CD14-positive monocyte (primary cell): ENCODE measurements at regions not wholly inside any gene's neighbourhood (a gene's known extent, or its start where the extent isn't known, plus 50 kb on each side); places are given as distances from the start of the nearest gene placed in this dataset.

Source experiments
- DNase-seq, 3 donors: peaks; one replicate each; pipeline ENCODE4 v3.0.0-alpha.2; 2011 to 2022
- H2AFZ ChIP-seq: 2 replicates; pipeline ENCODE4 v1.6.0; 2012; ENCODE audit warnings: mild to moderate bottlenecking, low read depth, low read length, inconsistent platforms; ENCODE audit not compliant: insufficient read depth, poor library complexity, severe bottlenecking
- H3K27ac ChIP-seq, 2 donors: 1 replicate in 1 of 2; 2 replicates in 1 of 2; pipeline ENCODE4 v1.5.1; 2012 to 2013; ENCODE audit warnings: low read length in 2 of 2, control low read depth in 1 of 2, inconsistent platforms in 1 of 2, low read depth in 1 of 2, mild to moderate bottlenecking in 1 of 2
- H3K27me3 ChIP-seq, 2 donors: one replicate each; pipeline versions ENCODE4 v1.6.0 to v1.6.1; 2011 to 2013; ENCODE audit warnings: low read length in 2 of 2; ENCODE audit not compliant: control insufficient read depth in 2 of 2, insufficient read depth in 2 of 2
- H3K36me3 ChIP-seq, 2 donors: replicated peaks in 1 of 2; 1 replicate in 1 of 2; 2 replicates in 1 of 2; pipeline versions ENCODE4 v1.5.1 to v1.6.1; 2012 to 2013; ENCODE audit warnings: low read length in 2 of 2, control low read depth in 1 of 2, inconsistent platforms in 1 of 2, mild to moderate bottlenecking in 1 of 2; ENCODE audit not compliant: insufficient read depth in 2 of 2, control insufficient read depth in 1 of 2
- H3K4me1 ChIP-seq, 2 donors: 1 replicate in 1 of 2; 2 replicates in 1 of 2; pipeline versions ENCODE4 v1.5.1 to v1.6.1; 2012 to 2013; ENCODE audit warnings: low read length in 2 of 2, control low read depth in 1 of 2, inconsistent platforms in 1 of 2, mild to moderate bottlenecking in 1 of 2, moderate library complexity in 1 of 2; ENCODE audit not compliant: insufficient read depth in 2 of 2, control insufficient read depth in 1 of 2
- H3K4me2 ChIP-seq: replicated peaks from 2 replicates; pipeline ENCODE3; 2012; ENCODE audit warnings: low read length, moderate library complexity, mild to moderate bottlenecking; ENCODE audit not compliant: poor library complexity, severe bottlenecking; ENCODE audit errors: extremely low read depth
- H3K4me3 ChIP-seq, 3 experiments: fragments of 200-600 bp in 1 of 3; sonication (generic) in 1 of 3; replicated peaks in 1 of 3; 1 replicate in 2 of 3; 2 replicates in 1 of 3; pipeline ENCODE4 v1.5.1; 2011 to 2013; ENCODE audit warnings: low read length in 3 of 3, mild to moderate bottlenecking in 3 of 3, control low read depth in 2 of 3, low read depth in 2 of 3, inconsistent platforms in 1 of 3, moderate library complexity in 1 of 3
- H3K79me2 ChIP-seq: 2 replicates; pipeline ENCODE4 v1.6.0; 2012; ENCODE audit warnings: mild to moderate bottlenecking, control low read depth, inconsistent platforms, low read length, moderate library complexity; ENCODE audit not compliant: insufficient read depth
- H3K9ac ChIP-seq: 2 replicates; pipeline ENCODE4 v1.6.0; 2017; ENCODE audit warnings: low read length, mild to moderate bottlenecking; ENCODE audit not compliant: insufficient read depth, poor library complexity, severe bottlenecking
- H3K9me3 ChIP-seq, 2 donors: replicated peaks in 1 of 2; 1 replicate in 1 of 2; 2 replicates in 1 of 2; pipeline versions ENCODE4 v1.5.1 to v1.6.1; 2012 to 2013; ENCODE audit warnings: low read length in 2 of 2, control low read depth in 1 of 2; ENCODE audit not compliant: control insufficient read depth in 1 of 2, insufficient read depth in 1 of 2
- H4K20me1 ChIP-seq: 2 replicates; pipeline ENCODE4 v1.6.0; 2012; ENCODE audit warnings: mild to moderate bottlenecking, low read length, control low read depth, moderate library complexity; ENCODE audit not compliant: insufficient read depth
- H3K27ac Mint-ChIP-seq, 7 donors: one replicate each; pipeline ENCODE4 v1.8.0; 2020; ENCODE audit warnings: mild to moderate bottlenecking in 7 of 7, mixed read lengths in 7 of 7, moderate library complexity in 6 of 7, inconsistent platforms in 2 of 7
- H3K27me3 Mint-ChIP-seq, 3 donors: one replicate each; pipeline ENCODE4 v1.8.0; 2021 to 2022; ENCODE audit warnings: low read depth in 3 of 3, mild to moderate bottlenecking in 3 of 3, mixed read lengths in 3 of 3, moderate library complexity in 3 of 3, inconsistent platforms in 1 of 3
- H3K36me3 Mint-ChIP-seq, 2 donors: one replicate each; pipeline ENCODE4 v1.8.0; 2020; ENCODE audit warnings: mixed read lengths in 2 of 2, inconsistent platforms in 1 of 2, mild to moderate bottlenecking in 1 of 2
- H3K4me1 Mint-ChIP-seq: one replicate; pipeline ENCODE4 v1.8.0; 2020; ENCODE audit warnings: mild to moderate bottlenecking, mixed read lengths
- H3K4me3 Mint-ChIP-seq, 2 donors: one replicate each; pipeline ENCODE4 v1.8.0; 2020; ENCODE audit warnings: mild to moderate bottlenecking in 2 of 2, mixed read lengths in 2 of 2, moderate library complexity in 1 of 2
- H3K9me3 Mint-ChIP-seq, 7 donors: one replicate each; pipeline ENCODE4 v1.8.0; 2020 to 2022; ENCODE audit warnings: mixed read lengths in 7 of 7, mild to moderate bottlenecking in 6 of 7, moderate library complexity in 6 of 7, inconsistent platforms in 2 of 7
- CTCF ChIP-seq: fragments of 200-600 bp; IDR thresholded peaks from one replicate; pipeline ENCODE4 v1.8.0; 2022; ENCODE audit warnings: antibody characterized with exemption, mild to moderate bottlenecking
- WGBS: methylation state at CpG from one replicate; pipeline ENCODE4 v1.1.5; 2013; ENCODE audit warnings: missing lambda C conversion rate; ENCODE audit not compliant: insufficient coverage; 5-methylcytosine and 5-hydroxymethylcytosine counted together
- intact Hi-C, 2 donors: fragments of 100-400 bp; cut with micrococcal nuclease; formaldehyde crosslinking; loops; one replicate each; pipeline versions ENCODE4 v1.15.0 to v1.15.1; 2023

GRCh38 chr2:16151281-16151570, 210.9 kb downstream of the MYCN start:
- Mint-ChIP-seq H3K36me3 (no peaks in the 10 kb centered on the region), H3K27ac (no peak overlapping the region), H3K4me1 (no peaks in the 10 kb centered on the region), H3K9me3 (peaks cover 0 to 3% (median 0%) of the 10 kb centered on the region in 7 donors), H3K27me3 (no peaks in the 10 kb centered on the region), H3K4me3 (no peak overlapping the region)
- no peak overlapping the region for H3K27ac ChIP-seq
- no peaks in the 10 kb centered on the region for H4K20me1 ChIP-seq
- no peaks in the 10 kb centered on the region for H3K79me2 ChIP-seq
- no peak for TF ChIP-seq CTCF
- H3K4me3 ChIP-seq = no peak overlapping the region
- H3K9ac ChIP-seq = no peak overlapping the region
- H3K9me3 ChIP-seq = no peaks in the 10 kb centered on the region
- intact Hi-C loops = no loop called here
- H2AFZ ChIP-seq = no peak overlapping the region
- no peaks in the 10 kb centered on the region for H3K27me3 ChIP-seq
- WGBS = 94% methylated on average over 2 of the region's 3 CpGs
- no peaks in the 10 kb centered on the region for H3K36me3 ChIP-seq
- H3K4me2 ChIP-seq = no peak overlapping the region
- DNase-seq = peak in 1 of 3 donors; percentile 0
- no peaks in the 10 kb centered on the region for H3K4me1 ChIP-seq

- Histone ChIP-seq H3K9me3 (no peaks in the 10 kb centered on the region), H3K4me1 (no peaks in the 10 kb centered on the region), H3K4me3 (no peak overlapping the region), H4K20me1 (no peaks in the 10 kb centered on the region), H3K27ac (no peak overlapping the region), H2AFZ (no peak overlapping the region), H3K36me3 (no peaks in the 10 kb centered on the region), H3K27me3 (no peaks in the 10 kb centered on the region), H3K4me2 (no peak overlapping the region), H3K9ac (no peak overlapping the region), H3K79me2 (no peaks in the 10 kb centered on the region)
- peaks cover 0 to 3% (median 0%) of the 10 kb centered on the region in 7 donors for H3K9me3 Mint-ChIP-seq
- no peaks in the 10 kb centered on the region for H3K36me3 Mint-ChIP-seq
- 67% methylated on average over 1 of the region's 5 CpGs for WGBS
- H3K4me1 Mint-ChIP-seq = no peaks in the 10 kb centered on the region
- intact Hi-C loops = no loop called here
- H3K4me3 Mint-ChIP-seq = no peak overlapping the region
- H3K27me3 Mint-ChIP-seq = no peaks in the 10 kb centered on the region
- no peak for TF ChIP-seq CTCF
- DNase-seq = peak in 1 of 3 donors; percentile 0
- H3K27ac Mint-ChIP-seq = no peak overlapping the region
Measured at GRCh38 chr2:16150456-16151280, 210.3 kb downstream of the MYCN start.
